GM23338 (cell line): ENCODE measurements at regions not wholly inside any gene's neighbourhood (a gene's known extent, or its start where the extent isn't known, plus 50 kb on each side); places are given as distances from the start of the nearest gene placed in this dataset.

Experiments used
- ATAC-seq: fragments of 200-7000 bp; cut with Tn5 transposase; 3 replicates; pipeline ENCODE4 v1.9.1; 2020
- DNase-seq: peaks from one replicate; pipeline ENCODE4 v3.0.0-alpha.2; 2015; ENCODE audit warnings: low spot score
- H2AFZ ChIP-seq: fragments of 200-600 bp; sonication (generic); 2 replicates; pipeline ENCODE4 v1.8.0; 2016; ENCODE audit warnings: antibody characterized with exemption, mild to moderate bottlenecking, moderate library complexity
- H3F3A ChIP-seq: fragments of 200-600 bp; sonication (generic); replicated peaks from 2 replicates; pipeline ENCODE4 v1.8.0; 2017; ENCODE audit warnings: antibody characterized with exemption, mixed run types, low read depth
- H3K27ac ChIP-seq: fragments of 200-600 bp; sonication (generic); 2 replicates; pipeline ENCODE4 v1.6.1; 2016; ENCODE audit warnings: low read depth
- H3K27me3 ChIP-seq: fragments of 200-600 bp; sonication (generic); 2 replicates; pipeline ENCODE4 v1.8.0; 2016; ENCODE audit warnings: mild to moderate bottlenecking, mixed run types, moderate library complexity; ENCODE audit not compliant: insufficient read depth
- H3K36me3 ChIP-seq: fragments of 200-600 bp; sonication (generic); 2 replicates; pipeline ENCODE4 v1.8.0; 2016; ENCODE audit warnings: mild to moderate bottlenecking; ENCODE audit not compliant: insufficient read depth
- H3K4me1 ChIP-seq: fragments of 200-600 bp; sonication (generic); 2 replicates; pipeline ENCODE4 v1.8.0; 2016; ENCODE audit warnings: mild to moderate bottlenecking, moderate library complexity; ENCODE audit not compliant: insufficient read depth
- H3K4me2 ChIP-seq: fragments of 200-600 bp; sonication (generic); 2 replicates; pipeline ENCODE4 v1.7.1; 2017; ENCODE audit warnings: mixed run types
- H3K4me3 ChIP-seq: fragments of 200-600 bp; sonication (generic); 2 replicates; pipeline ENCODE4 v1.6.1; 2016; ENCODE audit warnings: mixed run types
- H3K79me2 ChIP-seq: fragments of 200-600 bp; sonication (generic); replicated peaks from 2 replicates; pipeline ENCODE4 v1.8.0; 2017; ENCODE audit warnings: mild to moderate bottlenecking; ENCODE audit not compliant: insufficient read depth
- H3K9me2 ChIP-seq: fragments of 200-600 bp; sonication (generic); 2 replicates; pipeline ENCODE4 v1.8.0; 2017; ENCODE audit not compliant: insufficient read depth
- H4K20me1 ChIP-seq: fragments of 200-600 bp; sonication (generic); replicated peaks from 2 replicates; pipeline ENCODE4 v1.8.0; 2017; ENCODE audit warnings: mild to moderate bottlenecking; ENCODE audit not compliant: insufficient read depth
- H3K27ac Mint-ChIP-seq: 2 replicates; pipeline ENCODE4 v1.8.0; 2020; ENCODE audit warnings: inconsistent platforms, mild to moderate bottlenecking, moderate library complexity, mixed read lengths
- H3K27me3 Mint-ChIP-seq: 3 replicates; pipeline ENCODE4 v1.8.0; 2022; ENCODE audit warnings: low read depth, mild to moderate bottlenecking, moderate library complexity, mixed read lengths, inconsistent platforms; ENCODE audit not compliant: insufficient read depth, poor library complexity
- H3K36me3 Mint-ChIP-seq: 3 replicates; pipeline ENCODE4 v1.8.0; 2021; ENCODE audit warnings: low read depth, mild to moderate bottlenecking, inconsistent platforms, moderate library complexity, mixed read lengths
- H3K4me1 Mint-ChIP-seq: 3 replicates; pipeline ENCODE4 v1.8.0; 2020; ENCODE audit warnings: mild to moderate bottlenecking, inconsistent platforms, mixed read lengths
- H3K4me3 Mint-ChIP-seq: 3 replicates; pipeline ENCODE4 v1.8.0; 2021; ENCODE audit warnings: moderate library complexity, mild to moderate bottlenecking, inconsistent platforms, mixed read lengths
- H3K9me3 Mint-ChIP-seq: 3 replicates; pipeline ENCODE4 v1.8.0; 2020; ENCODE audit warnings: moderate library complexity, mild to moderate bottlenecking, inconsistent platforms, mixed read lengths
- CREB1 ChIP-seq: fragments of 250-450 bp; sonication (Bioruptor Pico); IDR thresholded peaks from 2 replicates; pipeline ENCODE4 v1.5.0; 2020; ENCODE audit warnings: low read depth, mild to moderate bottlenecking, moderate library complexity
- CTCF ChIP-seq, 2 experiments: fragments of 200-600 bp in 1 of 2; sonication (generic) in 1 of 2; conservative IDR thresholded peaks; 2 replicates each; pipeline versions ENCODE4 v1.5.1 to v1.6.1; 2016 to 2017; ENCODE audit warnings: antibody characterized with exemption in 2 of 2, low read depth in 2 of 2, mild to moderate bottlenecking in 2 of 2, moderate library complexity in 1 of 2
- EZH2 ChIP-seq: fragments of 200-600 bp; sonication (generic); IDR thresholded peaks from one replicate; pipeline ENCODE4 v1.8.0; 2017; ENCODE audit warnings: antibody characterized with exemption, mild to moderate bottlenecking, low read depth; ENCODE audit not compliant: unreplicated experiment
- EZH2phosphoT487 ChIP-seq: fragments of 200-600 bp; sonication (generic); IDR thresholded peaks from one replicate; pipeline ENCODE4 v1.8.1; 2018; ENCODE audit warnings: antibody characterized with exemption; ENCODE audit not compliant: unreplicated experiment
- JUNB ChIP-seq: IDR thresholded peaks from one replicate; pipeline ENCODE4 v1.6.1; 2016; ENCODE audit warnings: antibody characterized with exemption; ENCODE audit not compliant: unreplicated experiment
- NANOG ChIP-seq: IDR thresholded peaks from 2 replicates; pipeline ENCODE4 v1.6.1; 2016; ENCODE audit warnings: antibody characterized with exemption, borderline replicate concordance
- POLR2AphosphoS5 ChIP-seq: IDR thresholded peaks from 2 replicates; pipeline ENCODE4 v1.6.1; 2016; ENCODE audit warnings: antibody characterized with exemption, low read depth
- STAT1 ChIP-seq: IDR thresholded peaks from one replicate; pipeline ENCODE4 v1.6.1; 2016; ENCODE audit warnings: antibody characterized with exemption; ENCODE audit not compliant: unreplicated experiment
- ZNF114 ChIP-seq: fragments of 250-450 bp; sonication (Bioruptor Pico); IDR thresholded peaks from 2 replicates; pipeline ENCODE4 v1.5.0; 2020; ENCODE audit warnings: mild to moderate bottlenecking, moderate library complexity
- ZNF331 ChIP-seq: fragments of 250-450 bp; sonication (Bioruptor Pico); IDR thresholded peaks from 2 replicates; pipeline ENCODE4 v1.5.0; 2020; ENCODE audit warnings: low read depth, mild to moderate bottlenecking, moderate library complexity
- ZNF462 ChIP-seq: fragments of 250-450 bp; sonication (Bioruptor Pico); IDR thresholded peaks from 2 replicates; pipeline ENCODE4 v1.5.0; 2020; ENCODE audit warnings: mild to moderate bottlenecking, moderate library complexity
- TF ChIP-seq, protein P1 (sequence below): IDR thresholded peaks from 2 replicates; pipeline ENCODE4 v1.6.1; 2016; ENCODE audit warnings: antibody characterized with exemption
- TF ChIP-seq, protein P2 (sequence below): IDR thresholded peaks from one replicate; pipeline ENCODE4 v1.6.1; 2018; ENCODE audit warnings: antibody characterized with exemption; ENCODE audit not compliant: unreplicated experiment

GRCh38 chr10:10396601-10397000 lies 621.1 kb upstream of the CELF2 start:
- Histone ChIP-seq H3F3A (no peaks in the 10 kb centered on the region), H3K4me3 (no peak overlapping the region), H3K36me3 (no peaks in the 10 kb centered on the region), H3K4me1 (no peaks in the 10 kb centered on the region), H3K4me2 (no peak overlapping the region), H3K9me2 (0 out of 2 replicates have a peak, but pooled peaks cover 13% of the 10 kb centered on the region), H2AFZ (no peak overlapping the region), H3K27me3 (no peaks in the 10 kb centered on the region), H4K20me1 (no peaks in the 10 kb centered on the region), H3K79me2 (no peaks in the 10 kb centered on the region), H3K27ac (no peak overlapping the region)
- no peaks in the 10 kb centered on the region for H3K4me1 Mint-ChIP-seq
- H3K9me3 Mint-ChIP-seq: peaks cover 6% of the 10 kb centered on the region
- H3K4me3 Mint-ChIP-seq: no peak overlapping the region
- DNase-seq: no peak
- TF ChIP-seq, protein P1, sequence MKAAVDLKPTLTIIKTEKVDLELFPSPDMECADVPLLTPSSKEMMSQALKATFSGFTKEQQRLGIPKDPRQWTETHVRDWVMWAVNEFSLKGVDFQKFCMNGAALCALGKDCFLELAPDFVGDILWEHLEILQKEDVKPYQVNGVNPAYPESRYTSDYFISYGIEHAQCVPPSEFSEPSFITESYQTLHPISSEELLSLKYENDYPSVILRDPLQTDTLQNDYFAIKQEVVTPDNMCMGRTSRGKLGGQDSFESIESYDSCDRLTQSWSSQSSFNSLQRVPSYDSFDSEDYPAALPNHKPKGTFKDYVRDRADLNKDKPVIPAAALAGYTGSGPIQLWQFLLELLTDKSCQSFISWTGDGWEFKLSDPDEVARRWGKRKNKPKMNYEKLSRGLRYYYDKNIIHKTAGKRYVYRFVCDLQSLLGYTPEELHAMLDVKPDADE: no peak
- no peak for TF ChIP-seq JUNB
- TF ChIP-seq STAT1: no peak
- no peak for TF ChIP-seq EZH2phosphoT487
- no peak for TF ChIP-seq ZNF462
- TF ChIP-seq, protein P2, sequence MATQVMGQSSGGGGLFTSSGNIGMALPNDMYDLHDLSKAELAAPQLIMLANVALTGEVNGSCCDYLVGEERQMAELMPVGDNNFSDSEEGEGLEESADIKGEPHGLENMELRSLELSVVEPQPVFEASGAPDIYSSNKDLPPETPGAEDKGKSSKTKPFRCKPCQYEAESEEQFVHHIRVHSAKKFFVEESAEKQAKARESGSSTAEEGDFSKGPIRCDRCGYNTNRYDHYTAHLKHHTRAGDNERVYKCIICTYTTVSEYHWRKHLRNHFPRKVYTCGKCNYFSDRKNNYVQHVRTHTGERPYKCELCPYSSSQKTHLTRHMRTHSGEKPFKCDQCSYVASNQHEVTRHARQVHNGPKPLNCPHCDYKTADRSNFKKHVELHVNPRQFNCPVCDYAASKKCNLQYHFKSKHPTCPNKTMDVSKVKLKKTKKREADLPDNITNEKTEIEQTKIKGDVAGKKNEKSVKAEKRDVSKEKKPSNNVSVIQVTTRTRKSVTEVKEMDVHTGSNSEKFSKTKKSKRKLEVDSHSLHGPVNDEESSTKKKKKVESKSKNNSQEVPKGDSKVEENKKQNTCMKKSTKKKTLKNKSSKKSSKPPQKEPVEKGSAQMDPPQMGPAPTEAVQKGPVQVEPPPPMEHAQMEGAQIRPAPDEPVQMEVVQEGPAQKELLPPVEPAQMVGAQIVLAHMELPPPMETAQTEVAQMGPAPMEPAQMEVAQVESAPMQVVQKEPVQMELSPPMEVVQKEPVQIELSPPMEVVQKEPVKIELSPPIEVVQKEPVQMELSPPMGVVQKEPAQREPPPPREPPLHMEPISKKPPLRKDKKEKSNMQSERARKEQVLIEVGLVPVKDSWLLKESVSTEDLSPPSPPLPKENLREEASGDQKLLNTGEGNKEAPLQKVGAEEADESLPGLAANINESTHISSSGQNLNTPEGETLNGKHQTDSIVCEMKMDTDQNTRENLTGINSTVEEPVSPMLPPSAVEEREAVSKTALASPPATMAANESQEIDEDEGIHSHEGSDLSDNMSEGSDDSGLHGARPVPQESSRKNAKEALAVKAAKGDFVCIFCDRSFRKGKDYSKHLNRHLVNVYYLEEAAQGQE: no peak
- TF ChIP-seq CTCF (conservative IDR thresholded peaks at IDR 0.05; ENCODE audit: low read depth in 2 of 2): no peak
- TF ChIP-seq POLR2AphosphoS5: no peak
- TF ChIP-seq CREB1 (CRISPR knock-in tag): no peak
- TF ChIP-seq EZH2: no peak
- TF ChIP-seq ZNF331 (CRISPR knock-in tag): no peak
- TF ChIP-seq ZNF114 (CRISPR knock-in tag): no peak
- TF ChIP-seq NANOG: no peak
- H3K27ac Mint-ChIP-seq: no peak overlapping the region
- no peak for ATAC-seq
- H3K36me3 Mint-ChIP-seq: 0 out of 3 replicates have a peak, but pooled peaks cover 1% of the 10 kb centered on the region
- no peaks in the 10 kb centered on the region for H3K27me3 Mint-ChIP-seq
